ENCODE measurements at regions not wholly inside any gene's neighbourhood (a gene's known extent, or its start where the extent isn't known, plus 50 kb on each side); places are given as distances from the start of the nearest gene placed in this dataset.

DNA sequence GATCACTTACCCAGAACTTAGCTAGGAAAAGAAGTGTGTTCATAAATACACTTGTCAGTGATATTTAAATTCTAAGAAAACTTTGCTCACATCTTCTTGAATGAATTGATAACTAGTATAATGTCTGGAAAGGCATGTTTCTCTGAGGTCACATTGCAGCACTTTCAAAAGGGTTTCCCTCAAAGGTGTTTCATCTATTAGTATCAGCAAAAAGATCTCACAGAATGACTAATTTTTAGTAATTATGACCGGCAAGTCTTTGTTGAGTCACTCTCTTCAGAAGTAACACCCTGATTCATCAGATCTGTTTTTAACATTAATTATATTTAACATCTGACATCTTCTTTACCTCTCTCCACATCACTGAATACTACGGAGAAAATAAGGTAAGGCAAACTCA, 222.3 kb downstream of the IKZF2 start:
- TF ChIP-seq POLR2A (IDR thresholded peaks at IDR 0.05), result no peak
- no peak for TF ChIP-seq POLR2AphosphoS5 (IDR thresholded peaks at IDR 0.05)

All from prostate gland (tissue), 1 donor.